HG02938 (cell line): ENCODE measurements at regions not wholly inside any gene's neighbourhood (a gene's known extent, or its start where the extent isn't known, plus 50 kb on each side); places are given as distances from the start of the nearest gene placed in this dataset.

ENCODE experiments used
- ATAC-seq: cut with Tn5 transposase; IDR thresholded peaks from one replicate; pipeline ENCODE4 v1.9.1; 2021; ENCODE audit warnings: mild to moderate bottlenecking, moderate library complexity; ENCODE audit not compliant: unreplicated experiment

DNA sequence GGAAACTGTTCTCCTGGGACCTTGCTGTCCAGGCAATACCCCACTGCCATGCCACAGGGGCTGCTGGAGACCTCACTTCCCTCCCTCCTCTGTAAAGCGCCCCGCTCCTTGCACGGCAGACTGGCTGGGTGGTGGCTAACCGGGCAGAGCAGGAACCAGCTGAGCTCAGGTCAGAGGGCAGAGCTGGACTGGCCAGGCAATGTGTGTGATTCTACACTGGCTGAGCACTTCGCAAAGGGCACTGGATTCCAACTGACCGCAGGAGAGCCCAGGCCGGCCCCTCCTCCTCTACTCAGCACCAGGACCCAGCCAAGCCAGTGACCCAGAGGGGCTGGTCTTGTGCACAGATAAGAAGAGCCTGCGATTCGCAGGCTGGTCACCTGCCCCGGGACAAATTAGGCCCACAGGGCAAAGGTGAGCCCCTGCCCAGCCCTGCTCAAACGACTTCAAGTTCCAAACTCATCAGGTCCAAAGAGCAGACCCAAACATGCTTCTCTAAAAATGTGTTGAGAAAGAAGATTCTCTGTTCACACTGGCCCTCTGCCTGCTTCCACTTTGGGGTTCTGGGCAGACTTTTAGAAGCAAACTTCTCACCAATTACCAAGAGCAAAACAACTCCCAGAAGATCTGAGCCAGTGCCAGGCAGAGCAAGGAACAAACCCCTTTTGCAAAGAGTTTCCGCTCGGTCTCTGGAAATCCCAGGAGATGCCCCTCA, 54.9 kb upstream of the DIO3 start:
- ATAC-seq, result no peak

DNA sequence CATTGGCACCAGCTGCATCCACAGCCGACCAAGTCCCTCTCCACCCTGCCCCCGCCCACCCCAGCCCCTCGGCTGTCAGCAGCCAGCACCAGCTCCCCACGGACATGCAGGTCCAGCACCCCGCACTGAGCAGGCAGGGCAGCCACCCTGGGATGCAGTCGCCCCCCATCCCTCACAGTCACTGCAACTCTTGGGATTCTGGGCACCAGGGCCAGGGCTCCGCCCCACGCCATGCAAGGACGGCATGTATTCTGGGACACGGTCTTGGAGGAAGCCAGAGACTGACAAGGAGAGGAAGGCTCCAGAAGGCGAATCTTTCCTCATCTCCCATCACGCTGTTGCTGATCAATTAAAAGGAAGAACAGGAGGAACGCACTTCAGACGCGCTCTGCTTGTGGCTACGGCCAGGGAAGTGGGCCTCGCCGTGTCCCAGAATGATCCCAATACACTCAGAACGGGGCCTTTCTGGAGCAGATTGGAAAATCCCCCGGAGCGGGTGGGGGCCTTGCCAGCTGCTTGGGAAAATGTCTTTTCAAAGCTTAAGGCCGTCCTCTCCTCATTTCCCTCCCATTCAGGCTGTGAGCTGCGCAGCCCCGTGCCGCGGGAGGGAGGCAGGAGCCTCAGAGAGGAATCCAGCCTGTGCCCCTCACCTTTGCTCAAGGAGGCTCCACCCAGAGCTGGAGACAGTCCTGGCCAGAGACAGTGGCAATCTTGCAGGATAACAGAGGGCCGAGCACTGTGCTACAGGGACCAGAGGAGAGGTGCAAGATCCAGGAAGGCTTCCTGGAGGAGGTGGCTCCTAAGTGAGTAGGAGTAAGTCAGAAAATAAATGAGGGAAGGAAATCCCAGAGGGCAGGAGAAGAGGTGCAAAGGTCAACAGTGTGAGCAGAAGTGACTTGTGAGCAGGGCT, 54.1 kb upstream of the DIO3 start:
- ATAC-seq, result no peak

DNA sequence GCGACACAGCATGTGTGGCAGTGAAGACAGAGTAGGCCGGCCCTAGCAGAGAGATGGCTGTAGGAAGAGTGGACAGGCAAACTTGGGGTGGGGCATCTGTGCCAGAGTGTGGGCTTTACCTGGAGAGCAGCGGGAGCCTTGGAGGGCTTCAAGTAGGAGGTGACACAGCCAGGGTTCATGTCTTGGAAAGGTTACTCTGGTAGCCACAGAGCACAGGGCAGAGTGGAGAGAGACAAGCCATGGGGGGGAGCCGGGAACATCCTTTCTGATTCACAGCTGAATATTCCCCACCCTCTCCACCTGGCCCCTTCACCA, 53.5 kb upstream of the DIO3 start:
- no peak for ATAC-seq

DNA sequence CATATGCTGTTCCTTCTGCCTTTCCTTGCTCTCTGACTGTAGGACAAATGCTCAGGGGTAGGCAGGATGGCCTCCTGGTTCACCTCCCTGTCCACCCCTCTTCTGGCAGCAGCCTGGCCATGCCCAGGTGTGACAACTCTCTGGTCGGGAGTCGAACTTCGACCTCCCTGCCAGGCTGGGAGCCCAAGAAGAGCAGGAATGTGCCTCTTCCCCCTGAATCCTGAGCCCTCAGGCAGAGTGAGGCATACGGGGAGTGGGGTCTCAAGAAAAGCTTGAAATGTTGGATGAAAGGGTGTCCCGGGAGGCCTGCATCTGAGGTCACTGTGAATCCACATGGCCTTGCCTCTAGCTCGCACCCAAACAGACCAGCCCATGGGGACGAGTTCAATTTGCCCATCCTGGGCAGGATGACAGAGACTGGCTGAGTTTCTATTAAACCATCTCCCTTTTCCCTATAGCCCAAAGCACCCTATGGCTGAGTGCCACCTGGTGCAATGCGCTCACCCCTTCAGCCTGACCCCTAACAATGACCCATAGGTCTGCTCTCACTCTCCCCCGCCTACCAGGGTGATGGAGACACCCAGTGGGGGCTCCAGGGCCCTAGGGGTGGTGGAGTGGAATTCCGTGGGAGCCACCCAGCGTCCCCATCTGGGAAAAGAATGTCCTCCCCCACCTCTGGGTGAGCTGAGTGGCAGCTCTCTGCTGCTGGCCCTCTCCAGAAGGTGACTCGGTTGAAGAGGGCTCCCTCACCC, 52.9 kb upstream of the DIO3 start:
- ATAC-seq, result no peak

DNA sequence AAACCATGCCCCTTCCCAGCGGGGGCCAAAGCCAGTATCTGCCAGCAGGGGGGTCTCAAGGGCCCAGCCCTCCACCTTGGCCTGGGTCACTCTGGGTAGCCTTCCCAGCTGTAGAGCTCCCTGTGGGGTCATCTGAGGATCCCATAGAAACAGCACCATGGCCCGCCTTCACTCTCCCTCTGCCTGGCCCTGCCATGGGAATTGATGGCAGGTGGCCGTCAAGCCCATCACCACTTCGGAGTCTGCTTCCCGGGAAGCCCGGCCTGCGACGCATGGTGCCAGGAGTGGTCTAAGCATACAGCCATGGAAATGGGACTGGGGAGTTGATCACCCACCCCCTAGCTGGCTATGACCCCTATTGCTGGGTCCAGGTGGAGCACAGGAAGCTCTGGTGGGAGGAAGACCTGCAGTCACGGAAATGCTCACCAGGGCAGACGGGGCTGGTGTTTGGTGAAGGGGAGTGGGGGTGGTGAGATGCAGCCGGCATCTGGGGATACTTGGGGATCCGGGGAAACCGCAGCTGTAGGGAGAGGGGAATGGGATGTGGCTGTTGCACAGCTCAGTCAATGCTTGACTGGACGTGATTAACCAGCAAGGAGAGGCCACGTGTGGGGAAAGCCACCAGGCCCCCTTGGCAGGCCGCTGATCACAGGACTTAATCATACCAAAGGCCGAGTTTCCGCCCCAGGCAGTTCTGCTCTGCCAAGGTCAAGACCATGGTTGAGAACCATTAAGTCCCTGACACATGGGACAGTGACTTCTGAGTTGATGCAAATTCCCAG, 52.2 kb upstream of the DIO3 start:
- no peak for ATAC-seq

DNA sequence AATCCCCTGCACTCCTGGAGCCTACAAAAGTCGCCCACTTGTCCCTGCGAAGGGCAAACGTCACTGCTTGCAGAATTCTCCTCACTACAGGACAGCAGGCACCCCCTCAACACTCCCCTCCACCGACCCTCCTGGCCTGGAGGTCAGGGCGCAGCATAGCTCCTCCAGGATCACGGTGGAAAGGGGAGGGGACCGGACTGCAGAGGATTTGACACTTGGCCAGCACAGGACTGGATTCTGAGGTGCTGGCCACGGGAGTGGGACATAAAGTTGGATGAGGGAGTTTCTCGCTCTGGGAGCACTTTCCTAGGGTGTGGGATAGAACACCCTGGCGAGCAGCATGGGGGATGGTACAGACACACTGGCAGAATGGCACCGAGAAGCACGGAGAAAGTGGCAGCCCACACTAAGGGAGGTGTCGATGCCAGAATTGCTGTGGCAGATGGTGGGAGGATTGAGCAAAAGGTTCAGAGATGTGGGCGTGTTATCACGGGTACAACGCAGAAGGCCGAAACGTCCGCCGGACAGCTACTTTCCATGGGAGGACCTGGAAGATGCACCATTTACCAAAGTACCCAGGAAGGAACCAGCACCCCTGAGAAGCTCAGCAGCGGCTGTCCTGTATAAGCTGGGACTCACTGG, 51.4 kb upstream of the DIO3 start:
- no peak for ATAC-seq

DNA sequence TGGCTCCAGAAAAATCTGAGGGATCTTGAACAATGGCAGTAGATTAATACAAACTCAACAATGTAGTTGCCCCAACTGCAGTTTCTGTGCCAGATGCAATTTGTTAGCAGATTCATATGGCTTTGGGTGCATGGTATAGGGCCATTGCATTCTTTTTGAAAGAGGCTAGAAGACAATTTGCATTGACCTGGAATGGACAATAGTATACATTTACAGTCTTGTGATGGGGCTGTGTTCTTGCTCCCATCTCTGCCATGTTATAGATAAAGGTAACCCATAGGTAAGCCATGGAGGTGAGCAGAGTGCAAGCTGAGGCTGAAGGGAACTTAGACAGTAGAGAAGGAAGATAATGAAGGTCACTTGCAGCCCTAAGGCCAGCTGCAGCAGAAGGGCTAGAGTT, 50.1 kb upstream of the DIO3 start:
- ATAC-seq, result no peak
